ENCODE measurements at regions not wholly inside any gene's neighbourhood (a gene's known extent, or its start where the extent isn't known, plus 50 kb on each side); places are given as distances from the start of the nearest gene placed in this dataset.
"Not testable (repeated sequence)": the region's sequence is repeated elsewhere in the genome, so short reads cannot be mapped to it uniquely, and the experiment has no call there.

- no peak for DNase-seq
Measured at GRCh38 chr6:11450037-11450436, 87.5 kb upstream of the TMEM170B start.

DNA sequence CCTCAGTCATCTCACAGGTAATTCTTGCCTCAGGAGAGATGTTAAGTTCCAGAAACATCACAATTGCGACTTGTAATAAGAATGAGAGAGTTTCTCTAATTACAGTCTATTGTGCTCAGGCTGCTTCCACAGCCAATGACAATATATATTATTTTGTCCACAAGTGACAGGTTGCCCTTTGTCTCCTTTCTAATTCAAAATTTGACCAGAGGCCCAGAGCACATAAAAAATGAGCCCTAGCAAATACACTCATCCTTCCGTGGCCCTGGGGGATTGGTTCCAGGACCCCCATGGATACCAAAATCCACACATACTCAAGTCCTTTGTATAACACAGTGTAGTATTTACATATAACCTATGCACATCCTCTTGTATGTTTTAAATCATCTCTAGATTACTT, 88.1 kb upstream of the TMEM170B start:
- no peak for DNase-seq

DNA sequence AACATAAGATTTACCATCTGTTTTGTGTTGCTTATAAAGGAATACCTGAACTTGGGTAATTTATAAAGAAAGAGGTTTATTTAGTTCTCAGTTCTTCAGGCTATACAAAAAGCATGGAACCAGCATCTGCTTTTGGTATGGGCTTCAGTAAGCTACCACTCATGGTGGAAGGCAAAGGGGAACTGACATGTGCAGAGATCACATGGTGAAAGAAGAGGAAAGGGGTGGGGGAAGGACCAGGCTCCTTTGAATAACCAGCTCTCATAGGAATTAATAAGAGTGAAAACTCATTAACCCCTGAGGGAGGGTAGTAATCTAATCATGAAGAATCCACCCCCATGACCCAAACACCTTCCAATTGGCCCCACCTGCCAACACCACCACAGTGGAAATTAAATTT, 89.5 kb upstream of the TMEM170B start:
- DNase-seq: no peak

DNA sequence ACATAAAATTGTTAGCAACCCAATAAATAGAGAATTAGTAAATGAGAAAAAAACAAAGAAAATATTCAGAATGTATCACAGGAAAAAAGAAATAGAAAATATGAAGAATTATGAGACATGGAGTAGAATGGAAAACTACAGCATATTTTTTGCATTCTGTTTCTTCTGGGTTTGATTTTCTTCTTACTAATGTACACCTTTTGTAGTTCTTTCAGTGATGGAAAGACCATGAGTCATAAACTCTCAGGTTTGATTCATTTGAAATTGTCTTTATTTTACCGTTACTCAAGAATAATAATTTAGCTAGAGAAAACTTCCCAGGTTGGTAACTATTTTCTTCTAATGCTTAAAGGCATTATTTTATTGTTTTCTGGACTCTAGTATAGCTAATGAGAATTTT, 90.3 kb upstream of the TMEM170B start:
- no peak for DNase-seq

GRCh38 chr6:11445146-11445545, 92.4 kb upstream of the TMEM170B start:
- no peak for DNase-seq

DNA sequence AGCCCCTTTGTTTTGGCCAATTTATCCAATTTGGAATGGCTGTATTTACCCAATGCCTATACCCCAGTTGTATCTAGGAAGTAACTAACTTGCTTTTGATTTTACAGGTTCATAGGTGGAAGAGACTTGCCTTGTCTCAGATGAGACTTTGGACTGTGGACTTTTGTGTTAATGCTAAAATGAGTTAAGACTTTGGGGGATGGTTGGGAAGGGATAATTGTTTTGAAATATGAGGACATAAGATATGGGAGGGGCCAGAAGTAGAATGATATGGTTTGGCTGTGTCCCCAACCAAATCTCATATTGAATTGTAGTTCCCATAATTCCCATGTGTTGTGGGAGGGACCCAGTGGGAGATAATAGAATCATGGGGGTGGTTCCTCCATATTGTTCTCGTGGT, 94.4 kb upstream of the TMEM170B start:
- not testable (repeated sequence) for DNase-seq

DNA sequence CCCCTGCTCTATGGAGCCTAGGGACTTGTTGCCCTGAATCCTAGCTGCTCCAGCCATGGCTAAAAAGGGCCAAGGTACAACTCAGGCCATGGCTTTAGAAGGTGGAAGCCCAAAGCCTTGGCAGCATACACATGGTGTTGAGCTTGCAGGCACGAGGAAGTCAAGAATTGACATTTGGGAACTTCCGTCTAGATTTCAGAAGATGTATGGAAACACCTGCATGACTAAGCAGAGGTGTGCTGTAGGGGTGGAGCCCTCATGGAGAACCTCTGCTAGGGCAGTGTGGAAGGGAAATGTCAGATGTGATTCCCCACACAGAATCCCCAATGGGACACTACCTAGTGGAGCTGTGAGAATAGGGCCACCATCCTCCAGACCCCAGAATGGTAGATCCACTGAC, 95.1 kb upstream of the TMEM170B start:
- DNase-seq: no peak

- no peak for DNase-seq
Measured at GRCh38 chr6:11439876-11440275, 97.7 kb upstream of the TMEM170B start.

DNA sequence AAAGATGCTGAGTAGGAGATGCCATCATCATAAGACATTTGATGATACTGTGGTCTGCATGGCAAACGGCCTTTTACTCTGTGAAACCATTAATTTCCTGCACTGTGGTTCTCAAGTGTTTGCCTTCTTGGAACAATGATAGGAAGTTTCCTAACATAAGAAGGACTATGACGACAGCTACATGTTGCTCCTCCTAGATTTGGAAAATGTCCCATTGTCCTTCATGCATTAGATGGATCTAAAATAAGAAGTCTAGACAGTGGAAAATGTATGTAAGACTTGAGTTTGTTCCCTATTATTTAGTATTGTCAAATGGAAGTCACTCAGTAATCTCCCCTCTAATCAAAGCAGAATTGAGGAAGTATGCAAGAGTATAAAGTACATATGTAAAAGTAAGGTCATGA, 98.5 kb upstream of the TMEM170B start:
- peak; percentile 24 for DNase-seq

- DNase-seq: peak; percentile 40
Measured at GRCh38 chr6:11437824-11438459, 99.6 kb upstream of the TMEM170B start.

GRCh38 chr6:11436508-11437096, 100.9 kb upstream of the TMEM170B start:
- DNase-seq: no peak

GRCh38 chr6:11434565-11435326, 102.8 kb upstream of the TMEM170B start:
- peak; percentile 80 for DNase-seq

GRCh38 chr6:11433860-11434259, 103.7 kb upstream of the TMEM170B start:
- no peak for DNase-seq

- DNase-seq: peak; percentile 97
Measured at GRCh38 chr6:11432713-11433450, 104.7 kb upstream of the TMEM170B start.

GRCh38 chr6:11432091-11432490, 105.5 kb upstream of the TMEM170B start:
- no peak for DNase-seq

DNA sequence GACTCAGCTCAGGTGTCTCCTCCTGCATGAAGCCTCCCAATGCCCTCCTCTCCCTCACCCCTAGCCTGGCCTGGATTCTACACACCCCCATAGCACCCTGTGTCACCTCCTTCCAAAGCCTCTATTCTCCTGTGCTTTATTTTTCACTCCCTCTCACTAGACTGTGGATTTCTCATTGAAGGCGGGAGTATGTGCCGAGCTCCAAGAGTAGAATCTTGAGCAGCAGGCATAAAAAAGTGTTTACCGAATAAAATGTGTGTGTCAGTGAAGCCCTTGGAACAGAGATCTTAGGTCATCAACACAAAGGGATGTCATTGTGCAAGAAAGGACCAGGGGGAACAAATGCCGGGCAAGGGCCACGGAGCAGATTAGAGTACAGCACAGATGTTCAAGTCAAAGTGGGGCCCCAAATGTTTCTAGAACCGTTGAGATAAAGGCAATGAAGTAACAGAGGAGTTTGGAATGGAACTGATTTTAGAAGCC, 106.1 kb upstream of the TMEM170B start:
- DNase-seq: no peak

DNA sequence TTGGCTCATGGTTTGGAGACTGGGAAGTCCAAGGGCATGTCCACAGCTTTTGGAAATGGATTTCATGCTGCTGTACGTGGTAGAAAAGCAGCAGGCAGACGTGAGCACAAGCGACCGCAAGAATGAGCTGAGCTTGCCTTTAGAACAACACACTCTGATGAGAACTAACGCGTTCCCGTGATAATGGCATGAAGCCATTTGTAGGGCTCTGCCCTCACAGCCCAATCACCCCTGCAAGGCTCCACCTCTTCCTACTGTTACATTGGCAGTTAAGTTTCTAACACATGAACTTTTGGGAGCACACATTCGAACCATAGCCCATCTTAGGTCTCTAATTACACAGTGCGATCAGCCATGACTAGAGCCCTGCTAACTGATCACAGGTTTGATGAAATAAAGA, 107.5 kb upstream of the TMEM170B start:
- DNase-seq: peak; percentile 58

DNA sequence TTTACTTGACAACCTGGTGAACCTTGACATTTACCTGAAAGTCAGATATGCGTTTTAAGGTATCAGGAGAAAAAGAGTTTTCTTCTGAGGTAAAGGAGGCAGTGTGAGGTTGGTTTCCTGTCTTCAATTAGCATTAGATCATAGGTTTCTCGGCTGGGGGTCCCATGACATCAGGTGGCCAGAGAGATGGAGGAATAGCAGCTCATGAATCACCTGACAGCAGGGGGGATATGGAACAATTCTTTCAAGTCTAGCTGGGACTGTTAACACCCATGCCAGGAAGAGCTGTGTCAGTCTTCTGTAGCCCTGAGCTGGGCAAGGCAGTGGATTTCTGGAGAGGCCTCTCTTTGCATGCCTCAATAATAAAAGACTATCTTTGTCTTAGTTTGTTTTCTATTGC, 108.0 kb upstream of the TMEM170B start:
- peak; percentile 70 for DNase-seq

GRCh38 chr6:11428895-11429294, 108.7 kb upstream of the TMEM170B start:
- peak; percentile 75 for DNase-seq

- no peak for DNase-seq
Measured at GRCh38 chr6:11428371-11428770, 109.2 kb upstream of the TMEM170B start.

DNA sequence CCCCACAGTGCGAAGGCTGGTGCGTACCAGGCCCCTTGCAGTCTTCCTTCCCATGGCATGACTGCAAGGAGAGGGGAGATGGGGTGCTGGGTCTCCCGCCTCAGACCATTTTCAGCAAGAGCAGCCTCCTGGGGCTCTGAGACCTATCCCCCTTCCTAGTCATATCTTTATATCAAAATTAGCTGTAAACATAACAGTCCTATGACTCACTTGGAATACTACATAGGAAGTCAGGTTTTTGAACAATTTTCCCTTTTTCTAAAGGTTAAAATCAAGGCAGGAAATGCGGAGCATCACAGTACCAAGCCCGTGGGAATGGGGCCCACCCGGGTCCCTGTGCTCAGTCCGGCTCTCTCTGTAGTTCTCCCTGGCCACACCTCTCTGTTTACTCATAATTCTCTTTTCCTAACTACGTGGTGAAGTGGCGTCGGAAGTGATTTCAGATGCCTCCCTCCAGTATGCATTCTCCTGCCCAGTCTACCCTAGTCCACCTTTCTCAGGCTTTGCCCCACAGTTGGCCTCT, 109.8 kb upstream of the TMEM170B start:
- peak; percentile 69 for DNase-seq

DNA sequence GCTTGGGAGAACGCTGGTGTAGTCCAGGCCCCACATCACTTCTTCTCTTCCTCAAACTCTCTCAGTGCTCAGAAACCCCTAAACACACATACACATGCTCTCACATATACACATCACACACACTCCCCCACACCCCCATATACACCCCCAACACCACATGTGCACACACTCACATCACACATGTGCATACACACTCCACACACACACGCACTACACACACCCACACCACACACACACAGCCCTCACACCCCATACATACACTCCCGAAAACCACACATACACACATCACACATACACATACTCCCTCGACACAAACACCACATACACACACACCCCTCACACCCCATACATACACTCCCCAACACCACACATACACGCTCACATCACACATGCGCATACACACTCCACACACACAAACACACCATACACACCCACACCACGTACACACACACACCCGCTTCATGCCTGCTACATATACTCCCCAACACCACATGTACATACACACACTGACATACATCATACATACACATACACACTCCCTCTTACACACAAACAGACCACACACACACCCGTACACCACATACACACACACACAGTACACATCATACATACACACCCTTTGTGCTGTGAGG, 110.3 kb upstream of the TMEM170B start:
- DNase-seq: no peak

GRCh38 chr6:11426571-11426970, 111.0 kb upstream of the TMEM170B start:
- DNase-seq: no peak

Measured in fibroblast of skin of right biceps (primary cell).